ENCODE measurements at regions not wholly inside any gene's neighbourhood (a gene's known extent, or its start where the extent isn't known, plus 50 kb on each side); places are given as distances from the start of the nearest gene placed in this dataset.

DNA sequence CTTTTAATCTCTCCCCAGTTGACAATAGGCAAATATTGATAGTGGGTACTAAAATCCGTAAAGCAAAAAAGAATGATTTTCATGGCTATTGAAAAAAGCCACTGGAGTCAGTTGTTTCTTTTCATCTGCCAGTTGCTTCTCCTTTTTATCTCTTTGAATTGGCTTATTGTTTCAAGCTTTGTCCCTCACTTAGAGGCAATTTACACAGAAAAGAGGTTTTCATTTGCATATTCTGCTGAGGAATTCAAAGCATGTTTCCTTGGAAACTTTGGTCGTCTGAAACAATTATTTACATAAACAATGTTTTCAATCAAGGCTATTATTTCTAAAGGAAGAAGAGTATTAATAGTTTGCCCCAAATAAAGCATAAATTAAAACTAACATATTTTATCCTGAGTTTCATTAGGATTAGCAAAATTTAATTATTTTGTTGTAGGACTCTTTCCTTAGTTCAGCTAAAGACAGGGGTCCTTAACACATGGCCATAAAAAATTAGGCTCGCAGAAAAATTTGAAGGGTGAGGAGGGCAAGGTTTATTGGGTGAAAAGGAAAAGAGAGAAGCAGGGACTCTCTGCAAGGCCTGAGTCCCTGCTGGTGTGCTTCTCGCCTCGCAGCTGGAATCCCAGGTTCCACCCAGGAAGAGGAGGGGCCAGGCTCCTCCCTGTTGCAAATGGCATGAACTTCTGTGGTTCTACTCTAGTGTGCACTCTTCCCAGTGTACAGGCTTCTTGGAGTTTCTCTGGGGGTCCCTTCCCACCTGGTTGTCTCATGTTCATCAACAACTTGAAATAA lies 138.8 kb upstream of the LAMA2 start:
- peak overlapping the region; percentile 94 for H2BK5ac ChIP-seq (ENCODE audit: low read length)
- no peak overlapping the region for H3K56ac ChIP-seq (ENCODE audit: low read length)
- no peak overlapping the region for H3K4me2 ChIP-seq (ENCODE audit: low read length)
- H3K27me3 ChIP-seq (ENCODE audit: insufficient read depth, low read length, poor library complexity), result no peaks in the 10 kb centered on the region
- no peak overlapping the region for H2BK120ac ChIP-seq (ENCODE audit: low read depth, low read length)
- peak overlapping the region; percentile 86 for H3K27ac ChIP-seq (ENCODE audit: low read depth, low read length)
- H2AK5ac ChIP-seq (ENCODE audit: low read length), result no peak overlapping the region
- no peak overlapping the region for H3K9ac ChIP-seq (ENCODE audit: low read length)
- no peak overlapping the region for H3K23ac ChIP-seq (ENCODE audit: low read length)
- H3K4ac ChIP-seq (ENCODE audit: low read depth, low read length), result peak overlapping the region; percentile 72
- no peak overlapping the region for H2BK15ac ChIP-seq (replicated peaks; ENCODE audit: low read depth)
- H4K5ac ChIP-seq (ENCODE audit: low read length), result no peak overlapping the region
- peak; percentile 93 for DNase-seq
- peaks cover 3% of the 10 kb centered on the region for H3K4me1 ChIP-seq (ENCODE audit: control insufficient read depth, low read depth, low read length)
- no peaks in the 10 kb centered on the region for H3K79me1 ChIP-seq (ENCODE audit: low read length)
- no peak overlapping the region for H3K4me3 ChIP-seq (ENCODE audit: low read length)
- WGBS (ENCODE audit: extremely low coverage, insufficient coverage, low lambda C conversion rate), result no CpG with 5 or more reads among the region's 5 CpGs
- no peaks in the 10 kb centered on the region for H3K36me3 ChIP-seq (ENCODE audit: control insufficient read depth, insufficient read depth, low read length)
- peak overlapping the region; percentile 83 for H3K18ac ChIP-seq (ENCODE audit: low read length)
- H3K79me2 ChIP-seq (ENCODE audit: control insufficient read depth, insufficient read depth, low read length), result no peaks in the 10 kb centered on the region
- H4K8ac ChIP-seq (ENCODE audit: low read depth, low read length), result no peak overlapping the region

- peak overlapping the region; percentile 12 for H3K56ac ChIP-seq (ENCODE audit: low read length)
- H3K18ac ChIP-seq (ENCODE audit: low read length), result peak overlapping the region; percentile 65
- H3K23ac ChIP-seq (ENCODE audit: low read length), result no peak overlapping the region
- no peak overlapping the region for H2BK15ac ChIP-seq (replicated peaks; ENCODE audit: low read depth)
- WGBS (ENCODE audit: extremely low coverage, insufficient coverage, low lambda C conversion rate), result no CpG with 5 or more reads among the region's 10 CpGs
- H4K8ac ChIP-seq (ENCODE audit: low read depth, low read length), result no peak overlapping the region
- H3K9ac ChIP-seq (ENCODE audit: low read length), result no peak overlapping the region
- peaks cover 3% of the 10 kb centered on the region for H3K4me1 ChIP-seq (ENCODE audit: control insufficient read depth, low read depth, low read length)
- no peaks in the 10 kb centered on the region for H3K36me3 ChIP-seq (ENCODE audit: control insufficient read depth, insufficient read depth, low read length)
- peak overlapping the region; percentile 90 for H3K4ac ChIP-seq (ENCODE audit: low read depth, low read length)
- H3K79me2 ChIP-seq (ENCODE audit: control insufficient read depth, insufficient read depth, low read length), result no peaks in the 10 kb centered on the region
- no peaks in the 10 kb centered on the region for H3K27me3 ChIP-seq (ENCODE audit: insufficient read depth, low read length, poor library complexity)
- H2BK120ac ChIP-seq (ENCODE audit: low read depth, low read length), result no peak overlapping the region
- H2AK5ac ChIP-seq (ENCODE audit: low read length), result peak overlapping the region; percentile 6
- no peak overlapping the region for H3K4me2 ChIP-seq (ENCODE audit: low read length)
- DNase-seq, result peak; percentile 15
- H3K4me3 ChIP-seq (ENCODE audit: low read length), result no peak overlapping the region
- H3K79me1 ChIP-seq (ENCODE audit: low read length), result no peaks in the 10 kb centered on the region
- H2BK5ac ChIP-seq (ENCODE audit: low read length), result peak overlapping the region; percentile 29
- no peak overlapping the region for H3K27ac ChIP-seq (ENCODE audit: low read depth, low read length)
- H4K5ac ChIP-seq (ENCODE audit: low read length), result no peak overlapping the region
These were observed 140.0 kb upstream of the LAMA2 start for GRCh38 chr6:128742900-128743299.

DNA sequence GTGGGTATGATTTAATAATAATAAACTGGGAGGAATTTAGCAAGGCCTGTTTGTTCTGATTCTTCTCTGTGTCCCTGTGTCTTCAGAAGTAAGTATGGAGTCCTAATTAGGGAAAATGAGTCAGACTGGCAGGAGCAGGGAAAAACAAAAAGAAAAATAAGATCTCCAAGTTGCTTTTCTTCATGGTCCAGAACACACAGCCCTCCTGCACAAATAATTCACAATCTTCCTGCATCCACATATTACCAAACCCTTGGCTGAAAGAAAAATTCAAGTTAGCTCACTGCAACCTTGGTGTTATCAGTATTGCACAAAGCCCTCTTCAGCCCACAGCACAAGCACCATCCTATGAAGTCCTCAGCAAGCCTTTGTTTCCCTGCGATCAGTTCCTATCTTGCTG lies 142.0 kb upstream of the LAMA2 start:
- no peak overlapping the region for H4K5ac ChIP-seq (ENCODE audit: low read length)
- no peak overlapping the region for H3K4me3 ChIP-seq (ENCODE audit: low read length)
- no peaks in the 10 kb centered on the region for H3K36me3 ChIP-seq (ENCODE audit: control insufficient read depth, insufficient read depth, low read length)
- H3K27ac ChIP-seq (ENCODE audit: low read depth, low read length), result no peak overlapping the region
- no peak overlapping the region for H4K8ac ChIP-seq (ENCODE audit: low read depth, low read length)
- H3K9ac ChIP-seq (ENCODE audit: low read length), result no peak overlapping the region
- H3K4me2 ChIP-seq (ENCODE audit: low read length), result no peak overlapping the region
- H3K23ac ChIP-seq (ENCODE audit: low read length), result no peak overlapping the region
- no peaks in the 10 kb centered on the region for H3K79me1 ChIP-seq (ENCODE audit: low read length)
- peaks cover 3% of the 10 kb centered on the region for H3K4me1 ChIP-seq (ENCODE audit: control insufficient read depth, low read depth, low read length)
- no peak overlapping the region for H2BK5ac ChIP-seq (ENCODE audit: low read length)
- H3K56ac ChIP-seq (ENCODE audit: low read length), result no peak overlapping the region
- H2BK15ac ChIP-seq (replicated peaks; ENCODE audit: low read depth), result no peak overlapping the region
- no peak for DNase-seq
- H3K79me2 ChIP-seq (ENCODE audit: control insufficient read depth, insufficient read depth, low read length), result no peaks in the 10 kb centered on the region
- H2BK120ac ChIP-seq (ENCODE audit: low read depth, low read length), result no peak overlapping the region
- H3K4ac ChIP-seq (ENCODE audit: low read depth, low read length), result no peak overlapping the region
- no peak overlapping the region for H2AK5ac ChIP-seq (ENCODE audit: low read length)
- no peaks in the 10 kb centered on the region for H3K27me3 ChIP-seq (ENCODE audit: insufficient read depth, low read length, poor library complexity)
- no CpG with 5 or more reads among the region's 1 CpG for WGBS (ENCODE audit: extremely low coverage, insufficient coverage, low lambda C conversion rate)
- no peak overlapping the region for H3K18ac ChIP-seq (ENCODE audit: low read length)

DNA sequence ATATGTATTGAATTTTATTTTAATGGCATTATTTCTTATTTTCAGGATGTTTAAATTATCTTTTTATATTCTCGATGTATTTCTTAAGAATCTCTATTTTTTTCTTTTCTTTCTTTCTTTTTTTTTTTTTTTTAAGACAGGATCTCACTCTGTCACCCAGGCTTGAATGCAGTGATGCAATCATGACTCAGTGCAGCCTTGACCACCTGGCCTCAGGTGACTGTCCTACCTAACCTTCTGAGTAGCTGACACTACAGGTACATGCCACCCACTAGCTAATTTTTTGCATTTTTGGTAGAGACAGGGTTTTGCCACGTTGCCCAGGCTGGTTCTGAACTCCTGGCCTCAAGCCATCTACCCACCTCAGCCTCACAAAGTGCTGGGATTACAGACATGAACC lies 143.8 kb upstream of the LAMA2 start:
- Histone ChIP-seq H3K4me2 (ENCODE audit: low read length) (no peak overlapping the region), H3K9ac (ENCODE audit: low read length) (no peak overlapping the region), H3K4ac (ENCODE audit: low read depth, low read length) (peak overlapping the region; percentile 48), H2BK120ac (ENCODE audit: low read depth, low read length) (no peak overlapping the region), H3K36me3 (ENCODE audit: control insufficient read depth, insufficient read depth, low read length) (no peaks in the 10 kb centered on the region), H2AK5ac (ENCODE audit: low read length) (no peak overlapping the region), H3K18ac (ENCODE audit: low read length) (no peak overlapping the region), H3K27ac (ENCODE audit: low read depth, low read length) (no peak overlapping the region), H3K4me1 (ENCODE audit: control insufficient read depth, low read depth, low read length) (no peaks in the 10 kb centered on the region), H3K79me1 (ENCODE audit: low read length) (no peaks in the 10 kb centered on the region), H3K79me2 (ENCODE audit: control insufficient read depth, insufficient read depth, low read length) (no peaks in the 10 kb centered on the region), H4K8ac (ENCODE audit: low read depth, low read length) (no peak overlapping the region), H3K56ac (ENCODE audit: low read length) (no peak overlapping the region), H3K27me3 (ENCODE audit: insufficient read depth, low read length, poor library complexity) (no peaks in the 10 kb centered on the region), H3K23ac (ENCODE audit: low read length) (no peak overlapping the region), H2BK15ac (replicated peaks; ENCODE audit: low read depth) (no peak overlapping the region), H4K5ac (ENCODE audit: low read length) (no peak overlapping the region), H3K4me3 (ENCODE audit: low read length) (no peak overlapping the region), H2BK5ac (ENCODE audit: low read length) (no peak overlapping the region)
- peak; percentile 8 for DNase-seq
- no CpG with 5 or more reads among the region's 2 CpGs for WGBS (ENCODE audit: extremely low coverage, insufficient coverage, low lambda C conversion rate)

DNA sequence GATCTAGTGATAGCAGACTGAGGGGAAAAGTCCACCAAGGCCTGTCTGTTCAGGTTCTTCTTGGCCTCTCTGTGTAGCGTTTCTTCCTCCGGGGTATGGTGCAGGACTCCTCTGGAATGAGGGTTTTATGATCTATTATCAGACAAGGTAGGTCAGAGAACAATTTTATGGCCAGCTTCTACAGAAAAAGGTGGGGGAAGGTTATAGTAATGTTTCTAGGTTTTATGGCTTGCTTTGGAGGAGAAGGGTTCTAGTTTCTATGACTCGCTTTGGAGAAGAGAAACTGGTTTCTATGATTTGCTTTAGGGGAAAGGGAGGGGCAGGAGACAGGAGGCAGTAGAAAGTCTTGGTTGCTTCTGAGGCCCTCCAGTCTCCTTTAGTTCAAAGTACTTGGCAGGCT lies 144.8 kb upstream of the LAMA2 start:
- Histone ChIP-seq H3K56ac (ENCODE audit: low read length) (no peak overlapping the region), H2BK5ac (ENCODE audit: low read length) (no peak overlapping the region), H3K79me2 (ENCODE audit: control insufficient read depth, insufficient read depth, low read length) (no peaks in the 10 kb centered on the region), H3K36me3 (ENCODE audit: control insufficient read depth, insufficient read depth, low read length) (no peaks in the 10 kb centered on the region), H3K27ac (ENCODE audit: low read depth, low read length) (no peak overlapping the region), H2BK120ac (ENCODE audit: low read depth, low read length) (no peak overlapping the region), H3K23ac (ENCODE audit: low read length) (no peak overlapping the region), H3K4me3 (ENCODE audit: low read length) (no peak overlapping the region), H3K4ac (ENCODE audit: low read depth, low read length) (no peak overlapping the region), H3K79me1 (ENCODE audit: low read length) (no peaks in the 10 kb centered on the region), H3K27me3 (ENCODE audit: insufficient read depth, low read length, poor library complexity) (no peaks in the 10 kb centered on the region), H3K9ac (ENCODE audit: low read length) (no peak overlapping the region), H4K5ac (ENCODE audit: low read length) (no peak overlapping the region), H4K8ac (ENCODE audit: low read depth, low read length) (no peak overlapping the region), H3K4me1 (ENCODE audit: control insufficient read depth, low read depth, low read length) (no peaks in the 10 kb centered on the region), H2BK15ac (replicated peaks; ENCODE audit: low read depth) (no peak overlapping the region), H2AK5ac (ENCODE audit: low read length) (no peak overlapping the region), H3K18ac (ENCODE audit: low read length) (peak overlapping the region; percentile 60), H3K4me2 (ENCODE audit: low read length) (no peak overlapping the region)
- no peak for DNase-seq
- WGBS (ENCODE audit: extremely low coverage, insufficient coverage, low lambda C conversion rate), result no CpG with 5 or more reads among the region's 3 CpGs

GRCh38 chr6:128736780-128737179 lies 146.2 kb upstream of the LAMA2 start:
- no peaks in the 10 kb centered on the region for H3K27me3 ChIP-seq (ENCODE audit: insufficient read depth, low read length, poor library complexity)
- H2BK15ac ChIP-seq (replicated peaks; ENCODE audit: low read depth), result no peak overlapping the region
- H3K79me2 ChIP-seq (ENCODE audit: control insufficient read depth, insufficient read depth, low read length), result no peaks in the 10 kb centered on the region
- H3K4me3 ChIP-seq (ENCODE audit: low read length), result no peak overlapping the region
- no peak overlapping the region for H4K5ac ChIP-seq (ENCODE audit: low read length)
- H3K9ac ChIP-seq (ENCODE audit: low read length), result no peak overlapping the region
- no peak overlapping the region for H3K4me2 ChIP-seq (ENCODE audit: low read length)
- no peaks in the 10 kb centered on the region for H3K36me3 ChIP-seq (ENCODE audit: control insufficient read depth, insufficient read depth, low read length)
- no peak overlapping the region for H3K56ac ChIP-seq (ENCODE audit: low read length)
- H3K79me1 ChIP-seq (ENCODE audit: low read length), result no peaks in the 10 kb centered on the region
- no peak overlapping the region for H2AK5ac ChIP-seq (ENCODE audit: low read length)
- H2BK5ac ChIP-seq (ENCODE audit: low read length), result no peak overlapping the region
- H3K27ac ChIP-seq (ENCODE audit: low read depth, low read length), result no peak overlapping the region
- H3K4ac ChIP-seq (ENCODE audit: low read depth, low read length), result no peak overlapping the region
- H3K4me1 ChIP-seq (ENCODE audit: control insufficient read depth, low read depth, low read length), result no peaks in the 10 kb centered on the region
- no peak overlapping the region for H3K18ac ChIP-seq (ENCODE audit: low read length)
- no peak for DNase-seq
- no peak overlapping the region for H4K8ac ChIP-seq (ENCODE audit: low read depth, low read length)
- no peak overlapping the region for H3K23ac ChIP-seq (ENCODE audit: low read length)
- no peak overlapping the region for H2BK120ac ChIP-seq (ENCODE audit: low read depth, low read length)

Measured in mesendoderm (in vitro differentiated cells).